DLD1 (cell line): ENCODE measurements at regions not wholly inside any gene's neighbourhood (a gene's known extent, or its start where the extent isn't known, plus 50 kb on each side); places are given as distances from the start of the nearest gene placed in this dataset.

Experiments
- in situ Hi-C: cut with HindIII; loops from 2 replicates; pipeline ENCODE4 v1.10.0; 2017; ENCODE audit warnings: low sequenced_read_pairs

GRCh38 chr6:170163405-170164170 is 127.3 kb downstream of the DLL1 start:
- in situ Hi-C loops, result no loop called here

DNA sequence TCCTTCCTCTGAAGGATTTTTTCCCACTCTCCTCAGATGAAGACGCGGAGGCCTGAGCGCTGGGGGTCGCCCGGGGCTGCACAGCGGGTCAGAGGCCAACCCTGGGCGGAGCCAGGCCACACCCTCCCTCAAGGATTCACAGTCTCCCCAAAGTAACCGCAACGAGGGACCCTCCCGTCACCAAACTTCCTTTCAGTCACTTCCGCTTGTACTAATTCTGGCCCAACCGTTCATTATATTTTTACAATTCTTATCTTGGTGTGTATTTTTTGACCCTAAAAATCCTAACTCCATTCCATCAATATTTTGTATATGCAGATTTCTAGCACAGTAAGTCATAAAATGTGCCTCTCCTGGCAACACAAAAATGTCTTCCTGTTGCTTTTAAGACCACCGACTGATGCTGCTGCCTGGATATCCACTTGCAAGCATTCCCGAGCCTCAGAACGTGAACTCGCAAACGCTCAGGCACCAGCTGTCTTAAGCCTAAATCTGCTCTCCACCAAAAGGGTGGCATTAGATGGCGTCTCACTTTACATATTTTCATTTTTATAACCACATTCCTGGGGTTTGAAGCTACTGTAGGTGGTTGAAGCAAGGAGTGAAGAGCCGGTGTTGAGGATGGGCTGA is 128.0 kb downstream of the DLL1 start:
- in situ Hi-C loops, result no loop called here

GRCh38 chr6:170162011-170162774 is 128.7 kb downstream of the DLL1 start:
- in situ Hi-C loops, result no loop called here

DNA sequence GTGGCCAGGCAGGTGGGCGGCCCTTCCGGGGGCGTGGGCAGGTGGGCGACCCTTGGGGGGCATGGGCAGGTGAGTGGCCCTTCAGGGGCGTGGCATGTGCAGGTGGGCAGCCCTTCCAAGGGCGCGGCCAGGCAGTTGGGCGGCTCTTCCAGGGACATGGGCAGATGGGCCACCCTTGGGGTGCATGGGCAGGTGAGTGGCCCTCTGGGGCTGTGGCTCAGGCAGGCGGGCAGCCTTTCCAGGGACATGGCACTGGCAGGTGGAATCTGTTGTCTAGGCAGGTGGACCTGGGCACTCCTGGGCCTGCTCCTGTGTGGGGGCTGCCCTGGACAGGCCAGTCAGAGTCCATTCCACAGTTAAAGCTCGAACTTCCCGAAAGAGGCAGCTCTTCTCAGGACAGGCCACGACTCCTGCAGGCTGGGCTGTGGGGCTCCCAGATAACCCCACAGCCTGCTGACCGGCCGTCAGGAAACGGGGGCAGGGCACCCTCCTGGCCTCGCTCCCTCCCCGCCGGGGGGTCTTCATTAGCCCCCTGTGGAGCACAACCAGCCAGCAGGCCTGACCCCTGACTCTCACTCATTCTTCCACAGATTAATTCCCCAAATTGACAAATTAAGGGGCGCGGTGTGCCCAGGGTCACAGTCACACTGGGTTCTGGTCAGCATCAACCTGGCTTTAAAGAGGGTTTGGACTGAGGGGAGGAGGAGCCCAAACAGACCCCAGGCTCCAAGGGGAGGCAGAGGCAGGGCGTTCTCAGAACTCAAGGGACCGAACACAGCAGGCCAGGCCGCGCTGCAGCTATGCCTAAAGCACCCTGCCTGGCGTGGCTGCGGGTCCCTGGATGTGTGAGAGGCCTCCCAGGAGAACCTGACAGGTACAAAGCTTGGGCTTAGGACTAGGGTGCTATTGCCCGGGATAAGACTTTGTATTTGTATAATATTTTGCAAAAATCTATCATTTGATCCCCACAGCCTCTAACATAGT is 130.0 kb downstream of the DLL1 start:
- in situ Hi-C loops, result no loop called here

DNA sequence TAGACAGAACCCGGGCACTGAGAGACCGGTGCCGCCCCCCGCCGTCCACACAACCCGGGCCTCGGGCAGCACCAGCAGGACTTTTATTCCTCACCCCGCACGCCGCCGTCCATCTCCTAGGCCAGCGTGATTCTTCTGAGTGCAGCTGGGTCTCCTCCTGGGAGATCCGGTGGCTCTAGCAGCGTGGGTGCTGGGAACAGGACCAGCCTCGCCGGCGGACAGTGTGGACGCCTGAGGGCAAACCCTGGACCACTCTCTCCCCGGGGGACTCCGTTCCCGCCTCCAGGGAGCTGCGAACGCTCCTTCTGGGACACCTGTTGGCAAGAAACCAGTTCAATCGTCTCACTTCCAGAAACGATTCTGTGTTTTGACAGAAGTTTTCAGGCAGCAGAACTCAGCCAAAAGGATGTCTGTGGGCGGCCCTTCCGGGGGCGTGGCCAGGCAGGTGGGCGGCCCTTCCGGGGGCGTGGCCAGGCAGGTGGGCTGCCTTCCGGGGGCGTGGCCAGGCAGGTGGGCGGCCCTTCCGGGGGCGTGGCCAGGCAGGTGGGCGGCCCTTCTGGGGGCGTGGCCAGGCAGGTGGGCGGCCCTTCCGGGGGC is 130.7 kb downstream of the DLL1 start:
- in situ Hi-C loops, result no loop called here

- in situ Hi-C loops, result no loop called here
Measured at GRCh38 chr6:170159022-170159965, 131.6 kb downstream of the DLL1 start.

DNA sequence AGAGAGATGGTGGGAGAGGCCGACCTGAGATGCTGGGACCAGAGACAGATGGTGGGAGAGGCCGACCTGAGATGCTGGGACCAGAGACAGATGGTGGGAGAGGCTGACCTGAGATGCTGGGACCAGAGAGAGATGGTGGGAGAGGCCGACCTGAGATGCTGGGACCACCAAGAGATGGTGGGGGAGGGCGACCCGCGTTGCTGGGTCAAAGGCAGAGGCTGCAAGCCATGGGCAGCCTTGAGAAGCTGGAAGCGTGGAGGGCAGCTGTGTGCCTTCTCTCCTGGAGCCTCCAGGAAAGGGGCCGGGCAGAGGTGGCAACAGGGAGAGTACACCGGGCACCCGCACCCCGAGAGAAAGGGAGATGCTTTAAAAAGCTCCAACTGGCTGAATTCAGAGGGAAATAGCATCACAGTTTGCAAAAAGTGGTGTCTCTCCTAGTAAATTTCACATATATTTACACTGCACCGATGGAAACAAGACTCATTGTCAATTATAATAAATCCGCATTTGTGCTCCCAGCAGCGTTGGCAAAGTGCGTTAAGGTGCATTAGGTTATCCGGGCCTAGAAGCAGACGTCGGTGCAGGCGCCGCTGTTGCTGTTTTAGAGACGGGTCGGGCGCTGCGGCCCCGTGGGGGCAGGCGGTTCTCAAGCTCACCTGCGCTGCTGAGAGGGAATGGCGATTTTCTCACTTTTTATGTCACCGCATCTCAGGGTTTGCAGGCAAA is 132.4 kb downstream of the DLL1 start:
- in situ Hi-C loops, result no loop called here

GRCh38 chr6:170157567-170158218 is 133.2 kb downstream of the DLL1 start:
- in situ Hi-C loops, result no loop called here

DNA sequence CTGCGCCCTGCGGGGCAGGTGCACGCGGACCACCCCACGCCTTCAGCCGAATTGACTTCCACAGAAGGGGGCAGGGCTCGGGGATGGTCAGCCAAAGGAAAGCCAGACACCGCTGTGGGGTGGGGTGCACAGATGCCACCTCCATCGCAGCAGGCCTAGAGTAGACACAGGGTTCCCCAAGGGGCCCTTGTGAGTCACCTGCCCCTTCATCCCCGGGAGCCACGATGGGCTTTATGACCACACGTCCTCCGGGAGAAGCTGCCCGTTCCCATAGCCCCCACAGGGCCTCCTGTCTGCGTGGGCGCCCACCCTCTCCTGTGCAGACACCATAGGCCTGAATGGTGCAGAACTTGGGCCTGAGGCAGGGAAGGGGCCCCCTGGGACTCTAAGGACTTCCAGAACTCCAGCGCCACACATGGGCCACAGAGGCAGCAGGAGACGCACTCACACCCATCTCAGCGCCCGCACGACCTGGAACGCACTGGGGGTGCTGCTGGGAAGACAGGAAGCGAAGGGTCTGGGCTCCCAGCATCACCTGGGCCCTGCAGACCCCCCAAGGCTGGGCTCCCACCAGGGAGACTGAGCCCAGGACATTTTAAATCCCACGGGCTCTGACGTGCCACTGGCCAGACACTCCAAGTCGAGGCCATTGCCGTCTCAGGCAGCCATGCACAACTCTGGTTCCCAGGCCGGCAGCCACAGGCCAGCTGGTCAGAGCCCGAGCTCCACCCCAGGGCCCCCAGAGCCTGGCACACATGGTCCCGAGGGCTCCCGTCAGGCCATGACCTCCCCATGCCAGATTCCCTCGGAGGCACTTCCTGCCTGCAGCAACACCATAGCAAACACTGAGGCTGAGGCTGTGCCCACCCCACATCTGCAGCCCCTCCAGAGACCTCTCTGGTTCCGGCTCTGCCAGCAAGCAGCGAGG is 134.2 kb downstream of the DLL1 start:
- in situ Hi-C loops, result no loop called here

GRCh38 chr6:170155464-170156196 is 135.2 kb downstream of the DLL1 start:
- in situ Hi-C loops, result no loop called here

DNA sequence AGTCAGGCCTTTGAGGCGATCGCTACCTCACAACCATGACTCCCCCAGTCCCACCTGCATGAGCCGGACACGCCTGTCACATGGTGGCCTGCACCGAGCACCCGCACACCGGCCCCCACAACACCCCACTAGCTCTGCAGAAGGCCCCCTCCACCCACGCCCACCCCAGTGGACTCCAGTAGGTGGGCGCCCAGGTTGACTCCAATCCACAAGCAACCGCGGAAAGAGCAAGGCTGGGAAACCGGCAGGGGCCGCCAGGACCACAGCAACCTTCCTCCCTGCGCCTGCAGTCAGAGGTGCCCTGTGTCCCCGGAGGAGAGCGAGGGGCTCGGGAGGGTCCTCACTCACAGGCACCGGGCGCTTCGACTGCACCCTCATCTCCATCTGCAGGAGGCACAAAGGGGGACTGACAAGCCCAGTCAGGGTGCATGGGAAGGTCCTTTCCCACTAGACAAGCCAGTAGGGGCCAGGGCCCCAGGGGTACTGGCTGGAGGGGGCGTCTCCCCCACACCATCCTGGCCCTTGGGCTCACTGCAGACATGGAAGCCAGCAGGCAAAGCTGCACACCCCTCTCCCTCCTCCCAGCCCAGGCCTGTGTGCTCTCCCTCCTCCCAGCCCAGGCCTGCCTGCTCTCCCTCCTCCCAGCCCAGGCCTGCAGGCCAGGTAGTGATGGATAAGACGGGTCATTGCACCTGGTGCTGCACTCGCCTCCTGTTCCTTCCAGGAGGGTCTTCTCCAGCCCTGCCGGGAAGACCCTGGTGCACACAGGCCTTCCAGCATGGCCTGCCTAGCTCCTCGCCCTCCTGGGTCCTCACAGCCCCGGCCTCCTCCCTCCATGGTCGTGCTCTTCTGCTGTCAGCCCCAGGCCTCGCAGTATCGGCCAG is 137.2 kb downstream of the DLL1 start:
- in situ Hi-C loops, result no loop called here

GRCh38 chr6:170152989-170153388 is 137.9 kb downstream of the DLL1 start:
- in situ Hi-C loops, result no loop called here

GRCh38 chr6:170152124-170152926 is 138.6 kb downstream of the DLL1 start:
- in situ Hi-C loops, result no loop called here

DNA sequence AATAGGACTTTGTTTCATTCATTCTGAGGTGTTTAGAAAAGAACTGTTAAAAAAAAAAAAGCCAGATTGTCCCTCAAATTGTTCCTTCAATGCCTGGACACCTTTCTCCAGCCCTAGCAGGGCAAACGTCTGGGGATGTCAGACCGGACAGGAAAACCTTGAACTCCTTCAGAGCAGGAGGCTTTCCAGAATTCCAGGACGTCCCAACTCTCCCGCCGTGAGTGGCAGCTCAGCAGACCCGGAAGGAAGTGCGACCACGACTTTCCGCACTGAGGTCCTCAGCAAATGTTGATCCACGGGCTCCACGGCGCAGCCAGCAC is 139.1 kb downstream of the DLL1 start:
- in situ Hi-C loops, result no loop called here

DNA sequence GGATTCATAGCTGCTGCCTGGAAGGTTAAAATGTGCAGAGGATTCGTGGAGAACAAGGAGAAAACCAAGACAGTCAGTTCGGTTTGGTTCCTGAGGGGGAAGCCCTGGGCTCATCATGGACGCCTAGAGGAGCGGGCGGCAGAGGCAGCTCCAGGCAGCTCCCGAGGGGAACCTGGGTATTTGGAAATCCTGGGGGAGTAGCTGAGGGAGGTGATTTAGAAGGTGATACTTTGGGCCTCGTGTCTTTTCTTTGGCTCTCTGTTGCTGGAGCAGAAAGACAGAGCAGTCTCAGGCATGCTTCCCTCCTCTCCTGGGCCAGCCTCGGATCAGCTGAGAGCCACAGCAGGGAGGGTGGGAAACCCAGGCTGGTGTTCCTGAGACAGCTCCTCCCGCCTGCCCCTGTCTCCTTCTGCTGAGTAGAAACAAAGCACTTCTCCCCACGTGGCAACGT is 139.5 kb downstream of the DLL1 start:
- in situ Hi-C loops, result no loop called here
